ENCODE measurements at regions not wholly inside any gene's neighbourhood (a gene's known extent, or its start where the extent isn't known, plus 50 kb on each side); places are given as distances from the start of the nearest gene placed in this dataset.
A peak's percentile ranks its signal among the peaks of the same experiment; 100 is the strongest.
"Not testable (repeated sequence)": the region's sequence is repeated elsewhere in the genome, so short reads cannot be mapped to it uniquely, and the experiment has no call there.

DNA sequence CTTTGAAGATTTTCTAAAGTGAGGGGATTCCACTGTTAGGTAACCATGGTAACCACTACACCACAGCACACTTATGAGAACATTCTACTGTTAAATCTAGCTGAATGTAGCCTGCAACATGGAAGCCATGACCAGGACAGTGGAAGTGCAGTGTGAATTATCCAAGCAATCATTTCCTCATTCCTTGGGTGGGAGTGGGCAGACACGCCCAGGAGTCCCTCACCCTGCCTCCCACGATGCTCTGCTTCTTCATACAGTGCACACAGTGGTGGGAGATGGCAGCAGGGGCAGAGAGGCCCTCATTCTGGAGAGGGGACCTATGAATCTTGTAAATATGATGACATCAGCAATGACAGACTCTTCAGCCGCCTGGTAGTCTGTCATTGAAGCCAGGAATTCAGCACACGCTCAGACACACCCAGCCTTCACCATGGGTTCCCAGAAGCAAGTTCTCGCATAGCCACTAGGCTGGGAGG, 70.1 kb upstream of the HOXC13 start:
- DNase-seq (ENCODE audit: low read depth) = peak; percentile 18
- TF ChIP-seq, protein P1, sequence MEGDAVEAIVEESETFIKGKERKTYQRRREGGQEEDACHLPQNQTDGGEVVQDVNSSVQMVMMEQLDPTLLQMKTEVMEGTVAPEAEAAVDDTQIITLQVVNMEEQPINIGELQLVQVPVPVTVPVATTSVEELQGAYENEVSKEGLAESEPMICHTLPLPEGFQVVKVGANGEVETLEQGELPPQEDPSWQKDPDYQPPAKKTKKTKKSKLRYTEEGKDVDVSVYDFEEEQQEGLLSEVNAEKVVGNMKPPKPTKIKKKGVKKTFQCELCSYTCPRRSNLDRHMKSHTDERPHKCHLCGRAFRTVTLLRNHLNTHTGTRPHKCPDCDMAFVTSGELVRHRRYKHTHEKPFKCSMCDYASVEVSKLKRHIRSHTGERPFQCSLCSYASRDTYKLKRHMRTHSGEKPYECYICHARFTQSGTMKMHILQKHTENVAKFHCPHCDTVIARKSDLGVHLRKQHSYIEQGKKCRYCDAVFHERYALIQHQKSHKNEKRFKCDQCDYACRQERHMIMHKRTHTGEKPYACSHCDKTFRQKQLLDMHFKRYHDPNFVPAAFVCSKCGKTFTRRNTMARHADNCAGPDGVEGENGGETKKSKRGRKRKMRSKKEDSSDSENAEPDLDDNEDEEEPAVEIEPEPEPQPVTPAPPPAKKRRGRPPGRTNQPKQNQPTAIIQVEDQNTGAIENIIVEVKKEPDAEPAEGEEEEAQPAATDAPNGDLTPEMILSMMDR (IDR thresholded peaks at IDR 0.05; ENCODE audit: insufficient read depth, low read length, poor library complexity, severe bottlenecking) = no peak
- Histone ChIP-seq H3K4me3 (ENCODE audit: low read depth, low read length) (no peak overlapping the region), H3K27me3 (ENCODE audit: control insufficient read depth, insufficient read depth, low read length) (peaks cover 2% of the 10 kb centered on the region), H3K36me3 (ENCODE audit: control insufficient read depth, insufficient read depth, low read length) (no peaks in the 10 kb centered on the region)

DNA sequence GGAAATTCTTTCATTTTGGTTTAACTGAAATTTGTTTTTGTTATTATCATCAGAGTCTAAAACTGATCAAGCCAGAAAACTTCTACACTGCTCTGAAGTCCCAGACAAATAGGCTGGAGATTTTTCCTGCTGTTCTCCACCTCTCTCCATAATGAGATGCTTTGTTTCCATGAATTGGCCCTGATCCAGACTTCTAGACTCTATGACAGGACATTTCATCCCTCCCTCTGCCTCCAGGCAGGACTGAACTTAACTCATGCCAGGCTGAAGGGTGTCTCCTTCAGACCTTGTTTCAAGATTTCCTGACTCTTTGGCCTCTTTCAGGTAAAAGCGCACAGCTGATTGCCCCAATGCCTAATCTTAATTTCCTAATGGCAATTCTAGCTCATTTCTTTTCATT, 69.1 kb upstream of the HOXC13 start:
- TF ChIP-seq, protein P1 (IDR thresholded peaks at IDR 0.05; ENCODE audit: insufficient read depth, low read length, poor library complexity, severe bottlenecking) = no peak
- Histone ChIP-seq H3K27me3 (ENCODE audit: control insufficient read depth, insufficient read depth, low read length) (peaks cover 2% of the 10 kb centered on the region), H3K4me3 (ENCODE audit: low read depth, low read length) (no peak overlapping the region), H3K36me3 (ENCODE audit: control insufficient read depth, insufficient read depth, low read length) (no peaks in the 10 kb centered on the region)
- DNase-seq (ENCODE audit: low read depth) = no peak

DNA sequence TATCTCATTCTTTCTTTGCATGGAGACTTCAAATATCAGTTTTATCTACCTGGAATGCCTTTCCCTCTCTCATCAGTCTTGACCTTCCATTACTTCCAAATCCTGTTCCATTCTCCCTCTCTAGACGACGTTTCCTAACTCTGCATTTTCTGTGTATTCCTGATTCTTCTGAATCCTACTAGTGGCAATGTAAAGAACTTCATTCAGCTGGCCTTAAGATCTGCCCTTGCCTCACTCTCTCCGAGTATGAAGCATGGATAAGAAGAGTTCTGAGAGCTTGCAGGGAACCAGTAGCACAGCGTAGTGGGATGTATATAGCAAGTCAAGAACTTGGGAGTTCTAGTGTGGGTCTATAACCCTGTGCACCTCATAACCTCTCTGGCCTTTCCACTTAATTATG, 68.5 kb upstream of the HOXC13 start:
- no peak for DNase-seq (ENCODE audit: low read depth)
- Histone ChIP-seq H3K27me3 (ENCODE audit: control insufficient read depth, insufficient read depth, low read length) (peaks cover 2% of the 10 kb centered on the region), H3K4me3 (ENCODE audit: low read depth, low read length) (no peak overlapping the region), H3K36me3 (ENCODE audit: control insufficient read depth, insufficient read depth, low read length) (no peaks in the 10 kb centered on the region)
- TF ChIP-seq, protein P1 (IDR thresholded peaks at IDR 0.05; ENCODE audit: insufficient read depth, low read length, poor library complexity, severe bottlenecking) = no peak

DNA sequence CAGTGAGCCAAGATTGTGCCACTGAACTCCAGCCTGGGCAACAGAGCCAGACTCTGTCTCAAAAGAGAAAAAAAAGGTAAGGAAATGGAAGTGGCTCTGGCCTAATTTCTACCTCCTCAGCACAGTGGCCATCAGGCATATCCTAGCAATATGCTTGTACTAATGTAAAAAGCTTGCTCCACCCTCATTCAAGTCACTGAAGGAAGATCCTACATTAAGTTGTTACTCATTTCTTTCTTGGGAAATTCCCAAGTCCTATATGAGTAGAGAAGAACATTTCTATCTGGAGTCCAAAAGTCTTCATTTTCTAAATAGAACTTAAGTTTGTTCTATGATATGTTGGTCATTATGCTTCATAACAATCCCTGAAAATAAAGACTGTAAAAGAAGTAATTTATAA, 67.3 kb upstream of the HOXC13 start:
- Histone ChIP-seq H3K27me3 (ENCODE audit: control insufficient read depth, insufficient read depth, low read length) (peaks cover 2% of the 10 kb centered on the region), H3K36me3 (ENCODE audit: control insufficient read depth, insufficient read depth, low read length) (no peaks in the 10 kb centered on the region), H3K4me3 (ENCODE audit: low read depth, low read length) (no peak overlapping the region)
- TF ChIP-seq, protein P1 (IDR thresholded peaks at IDR 0.05; ENCODE audit: insufficient read depth, low read length, poor library complexity, severe bottlenecking) = no peak
- DNase-seq (ENCODE audit: low read depth) = no peak

DNA sequence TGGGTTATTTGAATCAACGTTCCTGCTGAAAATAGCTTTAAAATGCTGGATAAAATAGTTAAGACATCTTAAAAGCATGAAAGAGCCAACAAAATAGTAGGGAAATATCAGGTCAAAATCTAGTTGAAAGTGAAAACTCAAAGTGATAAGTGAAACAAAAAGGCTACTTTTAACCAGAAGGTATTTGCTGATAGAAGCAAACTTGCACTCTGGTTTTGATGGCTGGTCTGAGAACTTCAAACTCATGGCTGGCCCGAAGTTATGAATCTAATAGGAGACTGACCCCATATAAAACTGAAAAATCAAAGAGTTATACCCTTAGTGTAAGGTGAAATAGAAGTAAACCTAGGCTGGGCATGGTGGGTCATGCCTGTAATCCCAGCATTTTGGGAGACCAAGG, 66.3 kb upstream of the HOXC13 start:
- H3K36me3 ChIP-seq (ENCODE audit: control insufficient read depth, insufficient read depth, low read length) = no peaks in the 10 kb centered on the region
- no peak for DNase-seq (ENCODE audit: low read depth)
- TF ChIP-seq, protein P1 (IDR thresholded peaks at IDR 0.05; ENCODE audit: insufficient read depth, low read length, poor library complexity, severe bottlenecking) = no peak
- no peak overlapping the region for H3K4me3 ChIP-seq (ENCODE audit: low read depth, low read length)
- peaks cover 2% of the 10 kb centered on the region for H3K27me3 ChIP-seq (ENCODE audit: control insufficient read depth, insufficient read depth, low read length)

DNA sequence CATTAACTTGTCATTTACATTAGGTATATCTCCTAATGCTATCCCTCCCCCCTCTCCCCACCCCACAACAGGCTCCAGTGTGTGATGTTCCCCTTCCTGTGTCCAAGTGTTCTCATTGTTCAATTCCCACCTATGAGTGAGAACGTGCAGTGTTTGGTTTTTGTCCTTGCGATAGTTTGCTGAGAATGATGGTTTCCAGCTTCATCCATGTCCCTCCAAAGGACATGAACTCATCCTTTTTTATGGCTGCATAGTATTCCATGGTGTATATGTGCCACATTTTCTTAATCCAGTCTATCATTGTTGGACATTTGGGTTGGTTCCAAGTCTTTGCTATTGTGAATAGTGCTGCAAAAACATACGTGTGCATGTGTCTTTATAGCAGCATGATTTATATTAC, 60.7 kb upstream of the HOXC13 start:
- H3K27me3 ChIP-seq (ENCODE audit: control insufficient read depth, insufficient read depth, low read length); DNase-seq (ENCODE audit: low read depth); H3K4me3 ChIP-seq (ENCODE audit: low read depth, low read length); H3K36me3 ChIP-seq (ENCODE audit: control insufficient read depth, insufficient read depth, low read length): not testable (repeated sequence)

Data from kidney epithelial cell (primary cell).